ENCODE measurements at regions not wholly inside any gene's neighbourhood (a gene's known extent, or its start where the extent isn't known, plus 50 kb on each side); places are given as distances from the start of the nearest gene placed in this dataset.

- TF ChIP-seq CTCF (IDR thresholded peaks at IDR 0.05; ENCODE audit: low read depth, low read length, missing input control): no peak
Measured at GRCh38 chr2:198280145-198280544, 475.8 kb downstream of the PLCL1 start (continued).

GRCh38 chr2:198279026-198279425, 474.6 kb downstream of the PLCL1 start:
- no peak for TF ChIP-seq JUND (IDR thresholded peaks at IDR 0.05)
- no peak for TF ChIP-seq EGR1 (IDR thresholded peaks at IDR 0.05; ENCODE audit: low read depth in 2 of 2)
- no peak for TF ChIP-seq ATF3 (IDR thresholded peaks at IDR 0.05)
- TF ChIP-seq NR2F2 (IDR thresholded peaks at IDR 0.05): no peak
- no peak for TF ChIP-seq RXRA (IDR thresholded peaks at IDR 0.05)
- TF ChIP-seq TAF1 (conservative IDR thresholded peaks at IDR 0.05): no peak
- no peak for TF ChIP-seq MAX (IDR thresholded peaks at IDR 0.05)
- WGBS: 82% methylated on average over 5 of the region's 5 CpGs

GRCh38 chr2:198277181-198277580, 472.8 kb downstream of the PLCL1 start:
- Histone ChIP-seq H3K36me3 (ENCODE audit: control insufficient read depth in 4 of 4, insufficient read depth in 3 of 4, low read depth in 1 of 4, low read length in 3 of 4) (no peaks in the 10 kb centered on the region), H3K4me3 (ENCODE audit: low read depth in 1 of 3, low read length in 3 of 3) (no peak overlapping the region), H3K27me3 (ENCODE audit: control insufficient read depth in 4 of 4, insufficient read depth in 4 of 4, low read length in 3 of 4) (peaks cover 0 to 5% (median under 1%) of the 10 kb centered on the region in 4 donors), H3K27ac (ENCODE audit: low read depth in 1 of 2, low read length in 2 of 2) (no peak overlapping the region), H3K4me1 (ENCODE audit: control insufficient read depth in 4 of 4, insufficient read depth in 4 of 4, low read length in 3 of 4) (no peaks in the 10 kb centered on the region), H3K9ac (ENCODE audit: low read depth in 1 of 2, low read length in 2 of 2) (no peak overlapping the region), H3K9me3 (ENCODE audit: control insufficient read depth in 4 of 4, low read length in 3 of 4) (no peaks in the 10 kb centered on the region)
- DNase-seq (ENCODE audit: low spot score): no peak
- WGBS: 89% methylated on average over 2 of the region's 2 CpGs
- TF ChIP-seq FOXA2 (IDR thresholded peaks at IDR 0.05) (no peak), RAD21 (IDR thresholded peaks at IDR 0.05) (no peak), ZBTB33 (IDR thresholded peaks at IDR 0.05) (no peak), MAX (IDR thresholded peaks at IDR 0.05) (no peak), SP1 (IDR thresholded peaks at IDR 0.05) (no peak), ATF3 (IDR thresholded peaks at IDR 0.05) (no peak), HNF4G (IDR thresholded peaks at IDR 0.05) (no peak), RXRA (IDR thresholded peaks at IDR 0.05) (no peak), EGR1 (IDR thresholded peaks at IDR 0.05; ENCODE audit: low read depth in 2 of 2) (no peak), NR2F2 (IDR thresholded peaks at IDR 0.05) (no peak), JUND (IDR thresholded peaks at IDR 0.05) (no peak)

More at GRCh38 chr2:198279026-198279425, 474.6 kb downstream of the PLCL1 start:
- DNase-seq (ENCODE audit: low spot score): no peak
- Histone ChIP-seq H3K4me3 (ENCODE audit: low read depth in 1 of 3, low read length in 3 of 3) (no peak overlapping the region), H3K36me3 (ENCODE audit: control insufficient read depth in 4 of 4, insufficient read depth in 3 of 4, low read depth in 1 of 4, low read length in 3 of 4) (no peaks in the 10 kb centered on the region), H3K27me3 (ENCODE audit: control insufficient read depth in 4 of 4, insufficient read depth in 4 of 4, low read length in 3 of 4) (peaks cover 0 to 5% (median under 1%) of the 10 kb centered on the region in 4 donors), H3K9ac (ENCODE audit: low read depth in 1 of 2, low read length in 2 of 2) (no peak overlapping the region), H3K4me1 (ENCODE audit: control insufficient read depth in 4 of 4, insufficient read depth in 4 of 4, low read length in 3 of 4) (no peaks in the 10 kb centered on the region), H3K9me3 (ENCODE audit: control insufficient read depth in 4 of 4, low read length in 3 of 4) (no peaks in the 10 kb centered on the region), H3K27ac (ENCODE audit: low read depth in 1 of 2, low read length in 2 of 2) (no peak overlapping the region)

Data from liver (tissue), 8 donors.